H1 (cell line): ENCODE measurements at regions not wholly inside any gene's neighbourhood (a gene's known extent, or its start where the extent isn't known, plus 50 kb on each side); places are given as distances from the start of the nearest gene placed in this dataset.

Experiments used
- CTCF ChIA-PET: fragments of 300-600 bp; sonication (Branson Sonifier 250); formaldehyde crosslinking; loops from one replicate; lab custom pipeline; 2021; ENCODE audit not compliant: partially characterized antibody; lab: Charles Lee
- POLR2A ChIA-PET: fragments of 300-600 bp; sonication (Branson Sonifier 250); formaldehyde crosslinking; loops from one replicate; lab custom pipeline; 2021; ENCODE audit warnings: inconsistent platforms; ENCODE audit not compliant: partially characterized antibody; lab: Charles Lee
- DNase-seq, 2 experiments: peaks; one replicate each; pipeline versions ENCODE4 v3.0.0 to v3.0.0-alpha.2; 2010 to 2022; ENCODE audit warnings: low spot score in 2 of 2, low read depth in 1 of 2, mixed read lengths in 1 of 2
- FAIRE-seq: peaks from 2 replicates; lab custom pipeline; 2011; peaks lifted over from hg19 to GRCh38; lab: Jason Lieb, UNC
- H2AFZ ChIP-seq: 2 replicates; pipeline ENCODE4 v1.8.1; 2012; ENCODE audit warnings: low read length, inconsistent platforms
- H2AK5ac ChIP-seq: 2 replicates; pipeline ENCODE4 v1.6.1; 2013; ENCODE audit warnings: low read depth, low read length
- H2BK120ac ChIP-seq: replicated peaks from 2 replicates; pipeline ENCODE3; 2013; ENCODE audit warnings: low read depth, low read length, inconsistent platforms
- H2BK12ac ChIP-seq: 2 replicates; pipeline ENCODE4 v1.6.1; 2013; ENCODE audit warnings: low read depth, low read length
- H2BK15ac ChIP-seq: 2 replicates; pipeline ENCODE4 v1.6.1; 2013; ENCODE audit warnings: low read length
- H2BK20ac ChIP-seq: 2 replicates; pipeline ENCODE4 v1.6.1; 2013; ENCODE audit warnings: low read length
- H2BK5ac ChIP-seq: 2 replicates; pipeline ENCODE4 v1.6.1; 2013; ENCODE audit warnings: low read depth, low read length
- H3K14ac ChIP-seq: 2 replicates; pipeline ENCODE4 v1.6.1; 2013; ENCODE audit warnings: inconsistent platforms; ENCODE audit not compliant: insufficient read length
- H3K18ac ChIP-seq: 2 replicates; pipeline ENCODE4 v1.6.1; 2013; ENCODE audit warnings: low read length; ENCODE audit errors: extremely low read depth
- H3K23ac ChIP-seq: 2 replicates; pipeline ENCODE4 v1.6.1; 2013; ENCODE audit warnings: inconsistent platforms; ENCODE audit not compliant: insufficient read length
- H3K23me2 ChIP-seq: 2 replicates; pipeline ENCODE4 v1.6.1; 2013; ENCODE audit warnings: low read depth, low read length
- H3K27ac ChIP-seq: 2 replicates; pipeline ENCODE4 v1.6.1; 2011; ENCODE audit warnings: low read depth, low read length, inconsistent platforms
- H3K27me3 ChIP-seq, 4 experiments: replicated peaks in 1 of 4; 1 replicate in 1 of 4; 2 replicates in 3 of 4; pipeline versions ENCODE4 v1.6.1 to v1.8.1; 2011 to 2013; ENCODE audit warnings: low read length in 3 of 4, mild to moderate bottlenecking in 3 of 4, inconsistent platforms in 2 of 4, mixed read lengths in 2 of 4, moderate library complexity in 1 of 4; ENCODE audit not compliant: control insufficient read depth in 3 of 4, insufficient read depth in 3 of 4; ENCODE audit errors: extremely low read depth in 1 of 4
- H3K36me3 ChIP-seq, 4 experiments: 2 replicates each; pipeline versions ENCODE4 v1.6.1 to v1.8.1; 2011 to 2013; ENCODE audit warnings: mild to moderate bottlenecking in 4 of 4, low read length in 3 of 4, moderate library complexity in 2 of 4, control low read depth in 1 of 4, inconsistent platforms in 1 of 4; ENCODE audit not compliant: insufficient read depth in 4 of 4, control insufficient read depth in 2 of 4
- H3K4ac ChIP-seq: replicated peaks from 2 replicates; pipeline ENCODE3; 2013; ENCODE audit warnings: low read length, low read depth, mixed read lengths, inconsistent platforms; ENCODE audit not compliant: insufficient read length
- H3K4me1 ChIP-seq, 4 experiments: replicated peaks in 1 of 4; 1 replicate in 1 of 4; 2 replicates in 3 of 4; pipeline versions ENCODE4 v1.6.1 to v1.8.1; 2011 to 2013; ENCODE audit warnings: low read length in 3 of 4, inconsistent platforms in 2 of 4, mixed read lengths in 1 of 4; ENCODE audit not compliant: insufficient read depth in 4 of 4, control insufficient read depth in 3 of 4
- H3K4me2 ChIP-seq, 2 experiments: 2 replicates each; pipeline versions ENCODE4 v1.6.1 to v1.8.1; 2011 to 2013; ENCODE audit warnings: low read depth in 2 of 2, low read length in 2 of 2, control low read depth in 1 of 2, inconsistent platforms in 1 of 2, mild to moderate bottlenecking in 1 of 2; ENCODE audit not compliant: insufficient read depth in 1 of 2
- H3K4me3 ChIP-seq, 4 experiments: fragments of 200-600, 300-600 bp in 1 of 4; sonication (generic), shearing (Covaris generic), sonication (Bioruptor Twin) in 1 of 4; 2 replicates each; pipeline versions ENCODE4 v1.5.1 to v1.8.1; 2011 to 2016; ENCODE audit warnings: low read length in 4 of 4, low read depth in 3 of 4, control low read depth in 2 of 4, inconsistent platforms in 2 of 4, mild to moderate bottlenecking in 2 of 4, mixed read lengths in 1 of 4, moderate library complexity in 1 of 4; ENCODE audit not compliant: insufficient read depth in 2 of 4; ENCODE audit errors: extremely low read depth in 1 of 4
- H3K56ac ChIP-seq: replicated peaks from 2 replicates; pipeline ENCODE3; 2013; ENCODE audit warnings: low read depth, mild to moderate bottlenecking, mixed read lengths, low read length, inconsistent platforms; ENCODE audit not compliant: insufficient read length
- H3K79me1 ChIP-seq: 2 replicates; pipeline ENCODE4 v1.6.1; 2013; ENCODE audit warnings: low read depth, low read length, control low read depth
- H3K79me2 ChIP-seq, 2 experiments: 2 replicates each; pipeline versions ENCODE4 v1.6.1 to v1.8.1; 2012 to 2013; ENCODE audit warnings: low read length in 2 of 2, mild to moderate bottlenecking in 2 of 2, inconsistent platforms in 1 of 2; ENCODE audit not compliant: insufficient read depth in 2 of 2, control insufficient read depth in 1 of 2
- H3K9ac ChIP-seq, 4 experiments: replicated peaks in 1 of 4; 1 replicate in 1 of 4; 2 replicates in 3 of 4; pipeline versions ENCODE4 v1.6.1 to v1.8.1; 2011 to 2013; ENCODE audit warnings: low read depth in 3 of 4, low read length in 3 of 4, control low read depth in 2 of 4, mild to moderate bottlenecking in 2 of 4, moderate library complexity in 2 of 4, inconsistent platforms in 1 of 4; ENCODE audit errors: extremely low read depth in 1 of 4
- H3K9me3 ChIP-seq, 2 experiments: 2 replicates each; pipeline versions ENCODE4 v1.6.1 to v1.8.1; 2012 to 2013; ENCODE audit warnings: mild to moderate bottlenecking in 2 of 2, moderate library complexity in 2 of 2, control low read depth in 1 of 2, inconsistent platforms in 1 of 2, low read depth in 1 of 2, low read length in 1 of 2, mixed read lengths in 1 of 2; ENCODE audit not compliant: insufficient read depth in 2 of 2
- H4K20me1 ChIP-seq, 2 experiments: replicated peaks in 1 of 2; 2 replicates each; pipeline versions ENCODE3 to v1.8.1; 2011 to 2013; ENCODE audit warnings: inconsistent platforms in 2 of 2, low read length in 2 of 2, mild to moderate bottlenecking in 1 of 2; ENCODE audit not compliant: insufficient read depth in 2 of 2, control insufficient read depth in 1 of 2
- H4K5ac ChIP-seq: 2 replicates; pipeline ENCODE4 v1.6.1; 2013; ENCODE audit warnings: low read length, low read depth, mixed read lengths, inconsistent platforms; ENCODE audit not compliant: insufficient read length
- H4K8ac ChIP-seq: 2 replicates; pipeline ENCODE4 v1.8.0; 2013; ENCODE audit warnings: mild to moderate bottlenecking, moderate library complexity, low read length, inconsistent platforms; ENCODE audit not compliant: insufficient read depth; ENCODE audit errors: extremely low read depth
- H4K91ac ChIP-seq: replicated peaks from 2 replicates; pipeline ENCODE3; 2013; ENCODE audit warnings: low read length, mixed read lengths, inconsistent platforms; ENCODE audit not compliant: insufficient read length
- ASH2L ChIP-seq: fragments of 200-600, 300-600 bp; sonication (generic); IDR thresholded peaks from one replicate; pipeline ENCODE4 v1.7.1; 2017; ENCODE audit warnings: low read length
- ATF2 ChIP-seq: IDR thresholded peaks from 2 replicates; pipeline ENCODE4 v1.6.1; 2012; ENCODE audit warnings: low read length, inconsistent platforms
- CBX8 ChIP-seq: fragments of 300-800, 300-1000 bp; sonication (generic); IDR thresholded peaks from 2 replicates; pipeline ENCODE4 v1.7.1; 2016; ENCODE audit warnings: low read depth, low read length, borderline replicate concordance
- JUND ChIP-seq: IDR thresholded peaks from 2 replicates; pipeline ENCODE4 v1.6.1; 2011; ENCODE audit warnings: mild to moderate bottlenecking, improper control_type of control experiment, low read length
- KDM4A ChIP-seq: IDR thresholded peaks from one replicate; pipeline ENCODE4 v1.7.1; 2012; ENCODE audit warnings: low read depth, mild to moderate bottlenecking, moderate library complexity, low read length, inconsistent platforms; ENCODE audit not compliant: severe bottlenecking
- RBBP5 ChIP-seq: IDR thresholded peaks from 2 replicates; pipeline ENCODE4 v1.7.1; 2012; ENCODE audit warnings: low read depth, mild to moderate bottlenecking, inconsistent platforms, low read length, moderate library complexity, borderline replicate concordance
- SIX5 ChIP-seq: IDR thresholded peaks from 2 replicates; pipeline ENCODE4 v1.6.1; 2011; ENCODE audit warnings: mild to moderate bottlenecking, low read depth, low read length
- WGBS, 2 experiments: shearing (Covaris generic) in 1 of 2; methylation state at CpG; one replicate each; pipeline versions ENCODE4 v1.1.6 to v1.1.7; 2013 to 2015; ENCODE audit warnings: low lambda C conversion rate in 2 of 2, mixed read lengths in 2 of 2, inconsistent platforms in 1 of 2, low coverage in 1 of 2, missing lambda C conversion rate in 1 of 2; ENCODE audit not compliant: insufficient replicate concordance in 2 of 2, insufficient coverage in 1 of 2, insufficient read length in 1 of 2; ENCODE audit errors: extremely low coverage in 1 of 2, missing lambda C conversion rate in 1 of 2; 5-methylcytosine and 5-hydroxymethylcytosine counted together

- CTCF ChIA-PET, result no interaction called here
- no peak overlapping the region for H2BK5ac ChIP-seq
- H3K27me3 ChIP-seq, result no peaks in the 10 kb centered on the region
- no peak for FAIRE-seq
- no peak for TF ChIP-seq KDM4A
- TF ChIP-seq ASH2L, result no peak
- TF ChIP-seq CBX8, result no peak
- no peak for TF ChIP-seq JUND
- no peak for TF ChIP-seq ATF2
- no peak for TF ChIP-seq RBBP5
- TF ChIP-seq SIX5, result no peak
- no peaks in the 10 kb centered on the region for H3K79me2 ChIP-seq
- no peak overlapping the region for H3K56ac ChIP-seq
- no peaks in the 10 kb centered on the region for H3K79me1 ChIP-seq
- no peaks in the 10 kb centered on the region for H3K9me3 ChIP-seq
- peaks cover 0 to 5% (median 0%) of the 10 kb centered on the region in 4 experiments; a peak in 1 of 7 replicates for H3K4me1 ChIP-seq
- no peak overlapping the region for H4K8ac ChIP-seq
- H4K91ac ChIP-seq, result no peak overlapping the region
- no peaks in the 10 kb centered on the region for H3K23me2 ChIP-seq
- POLR2A ChIA-PET, result no interaction called here
- H3K9ac ChIP-seq, result no peak overlapping the region
- no peak overlapping the region for H3K4me2 ChIP-seq
- no peak overlapping the region for H4K5ac ChIP-seq
- WGBS, 2 experiments, result 85% methylated on average over 1 of the region's 1 CpG; no CpG with 5 or more reads in 1 of the 2 experiments
- no peak overlapping the region for H3K23ac ChIP-seq
- H3K27ac ChIP-seq, result no peak overlapping the region
- H3K14ac ChIP-seq, result no peak overlapping the region
- no peak overlapping the region for H2AFZ ChIP-seq
- no peak for DNase-seq
- H2BK120ac ChIP-seq, result no peak overlapping the region
- H2BK15ac ChIP-seq, result no peak overlapping the region
- H3K4me3 ChIP-seq, result no peak overlapping the region
- no peaks in the 10 kb centered on the region for H4K20me1 ChIP-seq
- no peak overlapping the region for H3K4ac ChIP-seq
- H2BK20ac ChIP-seq, result no peak overlapping the region
- H2BK12ac ChIP-seq, result no peak overlapping the region
- no peak overlapping the region for H3K18ac ChIP-seq
- no peaks in the 10 kb centered on the region for H3K36me3 ChIP-seq
- H2AK5ac ChIP-seq, result no peak overlapping the region
Measured at GRCh38 chr2:12379143-12379542, 337.6 kb upstream of the TRIB2 start.
